PC-9 (cell line): ENCODE measurements at regions not wholly inside any gene's neighbourhood (a gene's known extent, or its start where the extent isn't known, plus 50 kb on each side); places are given as distances from the start of the nearest gene placed in this dataset.

Source experiments
- EZH2 ChIP-seq: fragments of 200-600 bp; sonication (generic); IDR thresholded peaks from 2 replicates; pipeline ENCODE4 v1.8.0; 2017; ENCODE audit warnings: antibody characterized with exemption, low read depth
- TF ChIP-seq, protein P1 (sequence below): fragments of 200-600 bp; sonication (generic); conservative IDR thresholded peaks from 2 replicates; pipeline ENCODE4 v1.6.1; 2017; ENCODE audit warnings: mixed run types, antibody characterized with exemption, mild to moderate bottlenecking, moderate library complexity

DNA sequence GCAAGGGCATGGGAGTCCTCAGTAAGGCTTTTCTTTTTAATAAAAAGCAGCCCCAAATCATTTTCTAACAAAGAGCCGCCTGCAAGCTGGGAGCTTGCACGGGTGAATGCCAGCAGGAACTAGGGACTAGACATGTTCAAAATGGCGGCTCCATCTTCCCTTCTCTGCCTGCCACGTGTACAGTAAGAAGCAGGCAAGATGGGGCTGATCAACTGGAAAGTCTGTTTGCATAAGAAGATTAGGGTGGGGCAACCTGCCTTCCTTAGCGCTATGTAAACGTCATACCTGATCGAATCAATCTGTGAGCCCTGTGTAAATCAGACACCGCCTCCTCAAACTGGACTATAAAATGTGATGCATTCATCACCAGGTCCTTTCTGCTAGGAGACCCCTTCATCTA is 299.4 kb upstream of the SOX4 start:
- TF ChIP-seq, protein P1, sequence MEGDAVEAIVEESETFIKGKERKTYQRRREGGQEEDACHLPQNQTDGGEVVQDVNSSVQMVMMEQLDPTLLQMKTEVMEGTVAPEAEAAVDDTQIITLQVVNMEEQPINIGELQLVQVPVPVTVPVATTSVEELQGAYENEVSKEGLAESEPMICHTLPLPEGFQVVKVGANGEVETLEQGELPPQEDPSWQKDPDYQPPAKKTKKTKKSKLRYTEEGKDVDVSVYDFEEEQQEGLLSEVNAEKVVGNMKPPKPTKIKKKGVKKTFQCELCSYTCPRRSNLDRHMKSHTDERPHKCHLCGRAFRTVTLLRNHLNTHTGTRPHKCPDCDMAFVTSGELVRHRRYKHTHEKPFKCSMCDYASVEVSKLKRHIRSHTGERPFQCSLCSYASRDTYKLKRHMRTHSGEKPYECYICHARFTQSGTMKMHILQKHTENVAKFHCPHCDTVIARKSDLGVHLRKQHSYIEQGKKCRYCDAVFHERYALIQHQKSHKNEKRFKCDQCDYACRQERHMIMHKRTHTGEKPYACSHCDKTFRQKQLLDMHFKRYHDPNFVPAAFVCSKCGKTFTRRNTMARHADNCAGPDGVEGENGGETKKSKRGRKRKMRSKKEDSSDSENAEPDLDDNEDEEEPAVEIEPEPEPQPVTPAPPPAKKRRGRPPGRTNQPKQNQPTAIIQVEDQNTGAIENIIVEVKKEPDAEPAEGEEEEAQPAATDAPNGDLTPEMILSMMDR: no peak
- TF ChIP-seq EZH2: no peak
